ENCODE measurements at regions not wholly inside any gene's neighbourhood (a gene's known extent, or its start where the extent isn't known, plus 50 kb on each side); places are given as distances from the start of the nearest gene placed in this dataset.

DNA sequence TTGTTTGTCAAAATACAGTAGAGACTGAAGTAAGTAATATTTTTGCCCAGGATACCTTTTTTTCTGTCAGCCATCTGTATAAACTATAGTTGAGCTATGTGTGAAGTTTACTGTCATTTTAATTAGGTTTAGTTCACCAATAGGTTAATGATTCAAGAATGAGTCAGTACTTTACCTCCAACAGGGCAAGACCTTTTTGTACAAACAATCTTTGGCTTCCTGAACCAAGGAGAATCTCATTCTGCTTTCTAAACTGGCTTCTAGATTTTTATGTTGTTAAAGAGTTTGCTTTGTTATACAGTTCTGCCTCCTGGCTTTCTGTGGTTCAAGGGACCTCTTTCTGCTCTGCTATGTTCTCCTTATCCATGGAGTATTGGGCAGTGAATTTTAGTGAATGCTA is 412.0 kb upstream of the NR3C2 start (continued):
- TF ChIP-seq, protein P1, sequence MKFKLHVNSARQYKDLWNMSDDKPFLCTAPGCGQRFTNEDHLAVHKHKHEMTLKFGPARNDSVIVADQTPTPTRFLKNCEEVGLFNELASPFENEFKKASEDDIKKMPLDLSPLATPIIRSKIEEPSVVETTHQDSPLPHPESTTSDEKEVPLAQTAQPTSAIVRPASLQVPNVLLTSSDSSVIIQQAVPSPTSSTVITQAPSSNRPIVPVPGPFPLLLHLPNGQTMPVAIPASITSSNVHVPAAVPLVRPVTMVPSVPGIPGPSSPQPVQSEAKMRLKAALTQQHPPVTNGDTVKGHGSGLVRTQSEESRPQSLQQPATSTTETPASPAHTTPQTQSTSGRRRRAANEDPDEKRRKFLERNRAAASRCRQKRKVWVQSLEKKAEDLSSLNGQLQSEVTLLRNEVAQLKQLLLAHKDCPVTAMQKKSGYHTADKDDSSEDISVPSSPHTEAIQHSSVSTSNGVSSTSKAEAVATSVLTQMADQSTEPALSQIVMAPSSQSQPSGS (tag by site-specific recombination; IDR thresholded peaks at IDR 0.05; ENCODE audit: low read depth), result no peak

DNA sequence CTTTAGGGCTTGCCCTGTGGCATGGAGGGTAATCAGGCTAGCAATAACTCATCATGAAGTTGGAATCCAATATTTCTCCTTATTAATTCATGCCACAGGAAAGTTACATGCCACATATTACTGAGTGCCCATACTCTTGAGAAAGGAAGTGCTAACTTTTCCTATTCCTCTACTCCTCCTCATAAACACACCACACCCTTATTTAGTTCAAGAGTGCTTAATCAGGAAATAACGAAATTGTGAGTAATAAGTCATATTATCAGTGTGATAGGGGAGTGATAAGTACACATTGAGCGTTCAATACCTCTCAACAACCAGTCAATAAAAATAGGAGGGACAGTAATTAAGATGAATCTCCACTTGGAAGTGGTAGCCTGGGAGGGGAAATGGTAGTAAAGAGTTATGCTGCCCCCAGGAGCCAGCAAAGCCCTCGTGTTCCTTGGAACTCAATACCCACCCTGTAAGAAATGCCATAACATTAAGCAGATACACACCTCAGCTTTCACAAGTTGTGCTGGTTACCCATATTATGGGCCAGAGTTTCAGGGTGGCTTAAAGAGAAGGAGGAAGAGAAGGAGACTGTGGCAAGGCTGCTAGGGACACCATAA is 410.0 kb upstream of the NR3C2 start:
- POLR2A ChIA-PET, result no interaction called here
- no peak for TF ChIP-seq HIC1 (tag by site-specific recombination; IDR thresholded peaks at IDR 0.05)
- TF ChIP-seq ZNF76 (tag by site-specific recombination; IDR thresholded peaks at IDR 0.05; ENCODE audit: borderline replicate concordance, low read depth), result no peak
- TF ChIP-seq ZNF837 (tag by site-specific recombination; IDR thresholded peaks at IDR 0.05), result no peak
- TF ChIP-seq, protein P2, sequence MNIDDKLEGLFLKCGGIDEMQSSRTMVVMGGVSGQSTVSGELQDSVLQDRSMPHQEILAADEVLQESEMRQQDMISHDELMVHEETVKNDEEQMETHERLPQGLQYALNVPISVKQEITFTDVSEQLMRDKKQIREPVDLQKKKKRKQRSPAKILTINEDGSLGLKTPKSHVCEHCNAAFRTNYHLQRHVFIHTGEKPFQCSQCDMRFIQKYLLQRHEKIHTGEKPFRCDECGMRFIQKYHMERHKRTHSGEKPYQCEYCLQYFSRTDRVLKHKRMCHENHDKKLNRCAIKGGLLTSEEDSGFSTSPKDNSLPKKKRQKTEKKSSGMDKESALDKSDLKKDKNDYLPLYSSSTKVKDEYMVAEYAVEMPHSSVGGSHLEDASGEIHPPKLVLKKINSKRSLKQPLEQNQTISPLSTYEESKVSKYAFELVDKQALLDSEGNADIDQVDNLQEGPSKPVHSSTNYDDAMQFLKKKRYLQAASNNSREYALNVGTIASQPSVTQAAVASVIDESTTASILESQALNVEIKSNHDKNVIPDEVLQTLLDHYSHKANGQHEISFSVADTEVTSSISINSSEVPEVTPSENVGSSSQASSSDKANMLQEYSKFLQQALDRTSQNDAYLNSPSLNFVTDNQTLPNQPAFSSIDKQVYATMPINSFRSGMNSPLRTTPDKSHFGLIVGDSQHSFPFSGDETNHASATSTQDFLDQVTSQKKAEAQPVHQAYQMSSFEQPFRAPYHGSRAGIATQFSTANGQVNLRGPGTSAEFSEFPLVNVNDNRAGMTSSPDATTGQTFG (tag by site-specific recombination; IDR thresholded peaks at IDR 0.05; ENCODE audit: borderline replicate concordance), result no peak
- no peak for TF ChIP-seq ZNF670 (tag by site-specific recombination; IDR thresholded peaks at IDR 0.05; ENCODE audit: low read depth)
- TF ChIP-seq HOXC10 (CRISPR knock-in tag; IDR thresholded peaks at IDR 0.05), result no peak
- no peak for TF ChIP-seq ZNF324 (tag by site-specific recombination; IDR thresholded peaks at IDR 0.05)
- no peak for TF ChIP-seq ZNF843 (tag by site-specific recombination; IDR thresholded peaks at IDR 0.05)
- TF ChIP-seq ZNF350 (tag by site-specific recombination; IDR thresholded peaks at IDR 0.05), result no peak
- TF ChIP-seq ZNF155 (tag by site-specific recombination; IDR thresholded peaks at IDR 0.05), result no peak
- TF ChIP-seq ZNF777 (tag by site-specific recombination; IDR thresholded peaks at IDR 0.05; ENCODE audit: borderline replicate concordance), result no peak
- no peak for TF ChIP-seq ZNF571 (tag by site-specific recombination; IDR thresholded peaks at IDR 0.05)
- no peak for TF ChIP-seq ZNF18 (tag by site-specific recombination; IDR thresholded peaks at IDR 0.05)
- TF ChIP-seq ZNF221 (tag by site-specific recombination; IDR thresholded peaks at IDR 0.05; ENCODE audit: borderline replicate concordance), result no peak
- no peak for TF ChIP-seq GLI4 (tag by site-specific recombination; IDR thresholded peaks at IDR 0.05)
- TF ChIP-seq ZNF707 (tag by site-specific recombination; IDR thresholded peaks at IDR 0.05), result no peak
- no peak for TF ChIP-seq ZNF391 (tag by site-specific recombination; IDR thresholded peaks at IDR 0.05; ENCODE audit: borderline replicate concordance, low read depth)
- no peak for TF ChIP-seq ZNF776 (tag by site-specific recombination; IDR thresholded peaks at IDR 0.05; ENCODE audit: borderline replicate concordance)
- TF ChIP-seq ZNF394 (tag by site-specific recombination; IDR thresholded peaks at IDR 0.05; ENCODE audit: borderline replicate concordance), result no peak
- TF ChIP-seq, protein P3, sequence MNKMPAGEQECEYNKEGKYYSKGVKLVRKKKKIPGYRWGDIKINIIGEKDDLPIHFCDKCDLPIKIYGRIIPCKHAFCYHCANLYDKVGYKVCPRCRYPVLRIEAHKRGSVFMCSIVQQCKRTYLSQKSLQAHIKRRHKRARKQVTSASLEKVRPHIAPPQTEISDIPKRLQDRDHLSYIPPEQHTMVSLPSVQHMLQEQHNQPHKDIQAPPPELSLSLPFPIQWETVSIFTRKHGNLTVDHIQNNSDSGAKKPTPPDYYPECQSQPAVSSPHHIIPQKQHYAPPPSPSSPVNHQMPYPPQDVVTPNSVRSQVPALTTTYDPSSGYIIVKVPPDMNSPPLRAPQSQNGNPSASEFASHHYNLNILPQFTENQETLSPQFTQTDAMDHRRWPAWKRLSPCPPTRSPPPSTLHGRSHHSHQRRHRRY (tag by site-specific recombination; IDR thresholded peaks at IDR 0.05), result no peak
- CTCF ChIA-PET, result no interaction called here
- no peaks in the 10 kb centered on the region for H3K9me3 ChIP-seq (ENCODE audit: control insufficient read depth, insufficient read depth, low read depth, low read length)
- no peaks in the 10 kb centered on the region for H3K4me1 ChIP-seq (ENCODE audit: control insufficient read depth, insufficient read depth, low read length)
- H3K27ac ChIP-seq (ENCODE audit: extremely low read depth, low read depth, low read length), result no peak overlapping the region
- H3K4me3 ChIP-seq (ENCODE audit: low read depth, low read length), result no peak overlapping the region
- H3K36me3 ChIP-seq (ENCODE audit: control insufficient read depth in 2 of 2, insufficient read depth in 1 of 2, low read length in 2 of 2), result no peaks in the 10 kb centered on the region
